Mesendoderm (in vitro differentiated cells): ENCODE measurements at regions not wholly inside any gene's neighbourhood (a gene's known extent, or its start where the extent isn't known, plus 50 kb on each side); places are given as distances from the start of the nearest gene placed in this dataset.
A peak's percentile ranks its signal among the peaks of the same experiment; 100 is the strongest.
"Not testable (repeated sequence)": the region's sequence is repeated elsewhere in the genome, so short reads cannot be mapped to it uniquely, and the experiment has no call there.

ENCODE experiments used
- DNase-seq: peaks from one replicate; pipeline ENCODE4 v3.0.0; 2013
- H2AK5ac ChIP-seq: 2 replicates; pipeline ENCODE4 v1.6.1; 2013; ENCODE audit warnings: low read length, inconsistent platforms
- H2BK120ac ChIP-seq: 2 replicates; pipeline ENCODE4 v1.6.1; 2013; ENCODE audit warnings: low read depth, mild to moderate bottlenecking, low read length, moderate library complexity, mixed read lengths
- H2BK15ac ChIP-seq: replicated peaks from 2 replicates; pipeline ENCODE4 v1.6.1; 2013; ENCODE audit warnings: low read depth, mild to moderate bottlenecking, moderate library complexity
- H2BK5ac ChIP-seq: 2 replicates; pipeline ENCODE4 v1.6.1; 2013; ENCODE audit warnings: low read length, inconsistent platforms
- H3K18ac ChIP-seq: 2 replicates; pipeline ENCODE4 v1.6.1; 2013; ENCODE audit warnings: mild to moderate bottlenecking, low read length, mixed read lengths
- H3K23ac ChIP-seq: one replicate; pipeline ENCODE4 v1.6.1; 2013; ENCODE audit warnings: low read length
- H3K27ac ChIP-seq: 2 replicates; pipeline ENCODE4 v1.5.1; 2013; ENCODE audit warnings: low read depth, mild to moderate bottlenecking, inconsistent platforms, low read length, moderate library complexity
- H3K27me3 ChIP-seq: 2 replicates; pipeline ENCODE4 v1.6.1; 2013; ENCODE audit warnings: low read length, control low read depth, mild to moderate bottlenecking, inconsistent platforms; ENCODE audit not compliant: insufficient read depth, poor library complexity
- H3K36me3 ChIP-seq: 2 replicates; pipeline ENCODE4 v1.6.1; 2013; ENCODE audit warnings: low read length, inconsistent platforms; ENCODE audit not compliant: control insufficient read depth, insufficient read depth
- H3K4ac ChIP-seq: one replicate; pipeline ENCODE4 v1.6.1; 2013; ENCODE audit warnings: low read depth, mild to moderate bottlenecking, low read length, moderate library complexity
- H3K4me1 ChIP-seq: 2 replicates; pipeline ENCODE4 v1.6.1; 2013; ENCODE audit warnings: low read depth, low read length, inconsistent platforms; ENCODE audit not compliant: control insufficient read depth
- H3K4me2 ChIP-seq: 2 replicates; pipeline ENCODE4 v1.6.1; 2013; ENCODE audit warnings: low read length
- H3K4me3 ChIP-seq: 2 replicates; pipeline ENCODE4 v1.5.1; 2013; ENCODE audit warnings: mild to moderate bottlenecking, low read length
- H3K56ac ChIP-seq: one replicate; pipeline ENCODE4 v1.6.1; 2013; ENCODE audit warnings: low read length
- H3K79me1 ChIP-seq: 2 replicates; pipeline ENCODE4 v1.6.1; 2013; ENCODE audit warnings: low read length, inconsistent platforms
- H3K79me2 ChIP-seq: 2 replicates; pipeline ENCODE4 v1.6.1; 2013; ENCODE audit warnings: mild to moderate bottlenecking, low read length; ENCODE audit not compliant: control insufficient read depth, insufficient read depth
- H3K9ac ChIP-seq: 2 replicates; pipeline ENCODE4 v1.6.1; 2013; ENCODE audit warnings: low read length, inconsistent platforms
- H4K5ac ChIP-seq: one replicate; pipeline ENCODE4 v1.6.1; 2013; ENCODE audit warnings: low read length
- H4K8ac ChIP-seq: one replicate; pipeline ENCODE4 v1.6.1; 2013; ENCODE audit warnings: low read depth, mild to moderate bottlenecking, control low read depth, low read length, moderate library complexity
- WGBS: extraction: QIAGEN DNeasy Blood & Tissue Kit; methylation state at CpG from one replicate; pipeline ENCODE4 v1.1.7; 2013; ENCODE audit warnings: low lambda C conversion rate, missing lambda C conversion rate; ENCODE audit not compliant: insufficient coverage; ENCODE audit errors: extremely low coverage; 5-methylcytosine and 5-hydroxymethylcytosine counted together

GRCh38 chr4:135921081-135921480 is 1611.2 kb downstream of the PCDH18 start:
- Histone ChIP-seq H2BK5ac (no peak overlapping the region), H3K36me3 (no peaks in the 10 kb centered on the region)

GRCh38 chr4:135917011-135917410 is 1615.3 kb downstream of the PCDH18 start:
- Histone ChIP-seq H3K23ac (no peak overlapping the region), H3K79me1 (no peaks in the 10 kb centered on the region), H3K4me3 (no peak overlapping the region), H3K27me3 (no peaks in the 10 kb centered on the region), H4K8ac (no peak overlapping the region), H3K4ac (no peak overlapping the region), H3K79me2 (no peaks in the 10 kb centered on the region), H3K4me2 (no peak overlapping the region), H3K56ac (no peak overlapping the region), H3K36me3 (no peaks in the 10 kb centered on the region), H2BK15ac (no peak overlapping the region), H3K27ac (no peak overlapping the region), H3K4me1 (no peaks in the 10 kb centered on the region), H2BK5ac (no peak overlapping the region), H4K5ac (no peak overlapping the region), H2BK120ac (no peak overlapping the region), H3K18ac (no peak overlapping the region), H2AK5ac (no peak overlapping the region), H3K9ac (no peak overlapping the region)
- no peak for DNase-seq
- WGBS = no CpG with 5 or more reads among the region's 1 CpG

More at GRCh38 chr4:135921081-135921480, 1611.2 kb downstream of the PCDH18 start:
- no peak overlapping the region for H2AK5ac ChIP-seq
- H4K5ac ChIP-seq = no peak overlapping the region
- H3K18ac ChIP-seq = no peak overlapping the region
- no peaks in the 10 kb centered on the region for H3K4me1 ChIP-seq
- H3K23ac ChIP-seq = no peak overlapping the region
- no peak overlapping the region for H4K8ac ChIP-seq
- H3K27ac ChIP-seq = no peak overlapping the region
- H2BK120ac ChIP-seq = no peak overlapping the region
- no peaks in the 10 kb centered on the region for H3K27me3 ChIP-seq
- no peak overlapping the region for H3K4me2 ChIP-seq
- no peaks in the 10 kb centered on the region for H3K79me1 ChIP-seq
- H3K4ac ChIP-seq = no peak overlapping the region
- H3K56ac ChIP-seq = no peak overlapping the region
- H3K4me3 ChIP-seq = no peak overlapping the region
- no peaks in the 10 kb centered on the region for H3K79me2 ChIP-seq
- DNase-seq = no peak
- no peak overlapping the region for H3K9ac ChIP-seq
- no peak overlapping the region for H2BK15ac ChIP-seq

GRCh38 chr4:135900956-135901355 is 1631.3 kb downstream of the PCDH18 start:
- Histone ChIP-seq H3K4ac (no peak overlapping the region), H3K36me3 (no peaks in the 10 kb centered on the region)

GRCh38 chr4:135864304-135864703 is 1662.7 kb upstream of the PABPC4L start:
- DNase-seq = peak; percentile 74
- not testable (repeated sequence) for H3K18ac ChIP-seq, H3K4me1 ChIP-seq, H3K23ac ChIP-seq, H3K4me3 ChIP-seq, H3K4ac ChIP-seq, H2BK120ac ChIP-seq, H4K8ac ChIP-seq, H2BK15ac ChIP-seq, H3K36me3 ChIP-seq, H3K27ac ChIP-seq, H3K4me2 ChIP-seq, H2AK5ac ChIP-seq, H2BK5ac ChIP-seq, H3K79me1 ChIP-seq, H4K5ac ChIP-seq, H3K27me3 ChIP-seq, H3K9ac ChIP-seq, H3K56ac ChIP-seq, H3K79me2 ChIP-seq
- no CpG with 5 or more reads among the region's 10 CpGs for WGBS

More at GRCh38 chr4:135900956-135901355, 1631.3 kb downstream of the PCDH18 start:
- Histone ChIP-seq H3K27ac (no peak overlapping the region), H3K79me2 (no peaks in the 10 kb centered on the region), H3K18ac (no peak overlapping the region), H3K4me1 (no peaks in the 10 kb centered on the region), H3K4me3 (no peak overlapping the region), H3K23ac (no peak overlapping the region), H4K5ac (no peak overlapping the region), H4K8ac (no peak overlapping the region), H2BK5ac (no peak overlapping the region), H2BK120ac (no peak overlapping the region), H2BK15ac (no peak overlapping the region), H2AK5ac (no peak overlapping the region), H3K79me1 (no peaks in the 10 kb centered on the region), H3K9ac (no peak overlapping the region), H3K4me2 (no peak overlapping the region), H3K56ac (no peak overlapping the region), H3K27me3 (no peaks in the 10 kb centered on the region)
- DNase-seq = no peak

- no peak overlapping the region for H2BK15ac ChIP-seq
- H3K4me1 ChIP-seq = no peaks in the 10 kb centered on the region
- no peak overlapping the region for H3K18ac ChIP-seq
- H4K5ac ChIP-seq = no peak overlapping the region
- no peak overlapping the region for H4K8ac ChIP-seq
- no peaks in the 10 kb centered on the region for H3K27me3 ChIP-seq
- no peak for DNase-seq
- H3K27ac ChIP-seq = no peak overlapping the region
- no peaks in the 10 kb centered on the region for H3K79me1 ChIP-seq
- no peak overlapping the region for H3K4ac ChIP-seq
- no peak overlapping the region for H3K9ac ChIP-seq
- no peak overlapping the region for H3K4me2 ChIP-seq
- no peaks in the 10 kb centered on the region for H3K79me2 ChIP-seq
- no peak overlapping the region for H2BK120ac ChIP-seq
- no peak overlapping the region for H2BK5ac ChIP-seq
- no peaks in the 10 kb centered on the region for H3K36me3 ChIP-seq
- H2AK5ac ChIP-seq = no peak overlapping the region
- H3K56ac ChIP-seq = no peak overlapping the region
- WGBS = no CpG with 5 or more reads among the region's 2 CpGs
- H3K23ac ChIP-seq = no peak overlapping the region
- no peak overlapping the region for H3K4me3 ChIP-seq
Observed at GRCh38 chr4:135840781-135841180, 1639.2 kb upstream of the PABPC4L start.

GRCh38 chr4:135839712-135840111 is 1638.1 kb upstream of the PABPC4L start:
- no peak overlapping the region for H3K9ac ChIP-seq

More at GRCh38 chr4:135839712-135840111, 1638.1 kb upstream of the PABPC4L start:
- no peak overlapping the region for H3K18ac ChIP-seq
- no peak for DNase-seq
- H3K79me2 ChIP-seq = no peaks in the 10 kb centered on the region
- no peak overlapping the region for H3K56ac ChIP-seq
- no peak overlapping the region for H3K27ac ChIP-seq
- no peaks in the 10 kb centered on the region for H3K79me1 ChIP-seq
- H4K5ac ChIP-seq = no peak overlapping the region
- no peaks in the 10 kb centered on the region for H3K27me3 ChIP-seq
- H2BK15ac ChIP-seq = no peak overlapping the region
- no peak overlapping the region for H3K23ac ChIP-seq
- no peak overlapping the region for H4K8ac ChIP-seq
- no peaks in the 10 kb centered on the region for H3K36me3 ChIP-seq
- no CpG with 5 or more reads among the region's 2 CpGs for WGBS
- H3K4ac ChIP-seq = no peak overlapping the region
- H3K4me3 ChIP-seq = no peak overlapping the region
- H2BK5ac ChIP-seq = no peak overlapping the region
- H3K4me1 ChIP-seq = no peaks in the 10 kb centered on the region
- no peak overlapping the region for H2AK5ac ChIP-seq
- no peak overlapping the region for H3K4me2 ChIP-seq
- H2BK120ac ChIP-seq = no peak overlapping the region
